ENCODE measurements at regions not wholly inside any gene's neighbourhood (a gene's known extent, or its start where the extent isn't known, plus 50 kb on each side); places are given as distances from the start of the nearest gene placed in this dataset.
A peak's percentile ranks its signal among the peaks of the same experiment; 100 is the strongest.

DNA sequence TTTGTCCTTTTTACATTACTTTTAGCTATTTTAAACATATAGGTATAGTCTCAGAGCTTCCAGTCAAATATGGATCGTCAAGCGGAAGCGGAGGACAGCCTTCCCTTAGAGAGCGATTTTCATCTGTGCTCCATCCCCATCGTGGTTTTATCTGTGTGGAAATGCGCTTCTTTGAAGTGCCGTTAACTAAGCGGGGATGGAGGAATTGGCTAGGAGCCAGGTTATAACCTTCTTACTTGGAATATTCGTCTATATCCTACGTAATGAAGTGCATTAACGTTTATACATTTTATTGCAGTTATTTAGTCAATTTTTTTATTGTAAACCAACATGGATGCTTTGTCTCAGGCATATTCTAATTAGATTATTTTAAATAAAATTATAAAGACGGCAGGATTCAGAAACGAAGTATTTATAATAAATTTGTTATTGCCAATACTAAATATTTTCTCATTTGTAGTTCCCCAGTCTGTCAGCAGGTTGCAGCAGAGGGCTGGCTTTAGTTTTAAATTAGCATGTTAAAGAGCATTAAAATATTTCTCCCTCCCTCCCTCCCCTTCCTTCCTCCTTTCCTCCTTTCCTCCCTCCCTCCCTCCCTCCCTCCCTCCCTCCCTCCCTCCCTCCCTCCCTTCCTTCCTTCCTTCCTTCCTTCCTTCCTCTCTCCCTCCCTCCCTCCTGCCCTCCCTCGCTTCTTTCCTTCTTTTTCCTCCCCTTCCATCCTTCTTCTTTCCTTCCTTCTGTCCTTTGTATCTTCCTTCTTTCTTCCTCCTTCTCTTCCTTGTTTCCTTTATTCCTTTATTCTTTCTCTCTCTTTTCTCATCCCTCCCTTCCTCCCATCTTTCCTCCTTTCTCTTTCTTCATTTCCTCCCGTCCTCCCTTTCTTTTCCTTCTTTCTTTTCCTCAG is 80.6 kb upstream of the DOCK10 start:
- TF ChIP-seq, protein P1, sequence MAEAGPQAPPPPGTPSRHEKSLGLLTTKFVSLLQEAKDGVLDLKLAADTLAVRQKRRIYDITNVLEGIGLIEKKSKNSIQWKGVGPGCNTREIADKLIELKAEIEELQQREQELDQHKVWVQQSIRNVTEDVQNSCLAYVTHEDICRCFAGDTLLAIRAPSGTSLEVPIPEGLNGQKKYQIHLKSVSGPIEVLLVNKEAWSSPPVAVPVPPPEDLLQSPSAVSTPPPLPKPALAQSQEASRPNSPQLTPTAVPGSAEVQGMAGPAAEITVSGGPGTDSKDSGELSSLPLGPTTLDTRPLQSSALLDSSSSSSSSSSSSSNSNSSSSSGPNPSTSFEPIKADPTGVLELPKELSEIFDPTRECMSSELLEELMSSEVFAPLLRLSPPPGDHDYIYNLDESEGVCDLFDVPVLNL (CRISPR knock-in tag; IDR thresholded peaks at IDR 0.05; ENCODE audit: borderline replicate concordance, low read depth) = no peak
- TF ChIP-seq, protein P2, sequence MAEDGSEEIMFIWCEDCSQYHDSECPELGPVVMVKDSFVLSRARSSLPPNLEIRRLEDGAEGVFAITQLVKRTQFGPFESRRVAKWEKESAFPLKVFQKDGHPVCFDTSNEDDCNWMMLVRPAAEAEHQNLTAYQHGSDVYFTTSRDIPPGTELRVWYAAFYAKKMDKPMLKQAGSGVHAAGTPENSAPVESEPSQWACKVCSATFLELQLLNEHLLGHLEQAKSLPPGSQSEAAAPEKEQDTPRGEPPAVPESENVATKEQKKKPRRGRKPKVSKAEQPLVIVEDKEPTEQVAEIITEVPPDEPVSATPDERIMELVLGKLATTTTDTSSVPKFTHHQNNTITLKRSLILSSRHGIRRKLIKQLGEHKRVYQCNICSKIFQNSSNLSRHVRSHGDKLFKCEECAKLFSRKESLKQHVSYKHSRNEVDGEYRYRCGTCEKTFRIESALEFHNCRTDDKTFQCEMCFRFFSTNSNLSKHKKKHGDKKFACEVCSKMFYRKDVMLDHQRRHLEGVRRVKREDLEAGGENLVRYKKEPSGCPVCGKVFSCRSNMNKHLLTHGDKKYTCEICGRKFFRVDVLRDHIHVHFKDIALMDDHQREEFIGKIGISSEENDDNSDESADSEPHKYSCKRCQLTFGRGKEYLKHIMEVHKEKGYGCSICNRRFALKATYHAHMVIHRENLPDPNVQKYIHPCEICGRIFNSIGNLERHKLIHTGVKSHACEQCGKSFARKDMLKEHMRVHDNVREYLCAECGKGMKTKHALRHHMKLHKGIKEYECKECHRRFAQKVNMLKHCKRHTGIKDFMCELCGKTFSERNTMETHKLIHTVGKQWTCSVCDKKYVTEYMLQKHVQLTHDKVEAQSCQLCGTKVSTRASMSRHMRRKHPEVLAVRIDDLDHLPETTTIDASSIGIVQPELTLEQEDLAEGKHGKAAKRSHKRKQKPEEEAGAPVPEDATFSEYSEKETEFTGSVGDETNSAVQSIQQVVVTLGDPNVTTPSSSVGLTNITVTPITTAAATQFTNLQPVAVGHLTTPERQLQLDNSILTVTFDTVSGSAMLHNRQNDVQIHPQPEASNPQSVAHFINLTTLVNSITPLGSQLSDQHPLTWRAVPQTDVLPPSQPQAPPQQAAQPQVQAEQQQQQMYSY (CRISPR knock-in tag; IDR thresholded peaks at IDR 0.05) = no peak
- TF ChIP-seq, protein P3, sequence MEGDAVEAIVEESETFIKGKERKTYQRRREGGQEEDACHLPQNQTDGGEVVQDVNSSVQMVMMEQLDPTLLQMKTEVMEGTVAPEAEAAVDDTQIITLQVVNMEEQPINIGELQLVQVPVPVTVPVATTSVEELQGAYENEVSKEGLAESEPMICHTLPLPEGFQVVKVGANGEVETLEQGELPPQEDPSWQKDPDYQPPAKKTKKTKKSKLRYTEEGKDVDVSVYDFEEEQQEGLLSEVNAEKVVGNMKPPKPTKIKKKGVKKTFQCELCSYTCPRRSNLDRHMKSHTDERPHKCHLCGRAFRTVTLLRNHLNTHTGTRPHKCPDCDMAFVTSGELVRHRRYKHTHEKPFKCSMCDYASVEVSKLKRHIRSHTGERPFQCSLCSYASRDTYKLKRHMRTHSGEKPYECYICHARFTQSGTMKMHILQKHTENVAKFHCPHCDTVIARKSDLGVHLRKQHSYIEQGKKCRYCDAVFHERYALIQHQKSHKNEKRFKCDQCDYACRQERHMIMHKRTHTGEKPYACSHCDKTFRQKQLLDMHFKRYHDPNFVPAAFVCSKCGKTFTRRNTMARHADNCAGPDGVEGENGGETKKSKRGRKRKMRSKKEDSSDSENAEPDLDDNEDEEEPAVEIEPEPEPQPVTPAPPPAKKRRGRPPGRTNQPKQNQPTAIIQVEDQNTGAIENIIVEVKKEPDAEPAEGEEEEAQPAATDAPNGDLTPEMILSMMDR (IDR thresholded peaks at IDR 0.05) = peak; percentile 32
- TF ChIP-seq NFYB (CRISPR knock-in tag; conservative IDR thresholded peaks at IDR 0.05; ENCODE audit: low read depth) = no peak
- TF ChIP-seq, protein P4, sequence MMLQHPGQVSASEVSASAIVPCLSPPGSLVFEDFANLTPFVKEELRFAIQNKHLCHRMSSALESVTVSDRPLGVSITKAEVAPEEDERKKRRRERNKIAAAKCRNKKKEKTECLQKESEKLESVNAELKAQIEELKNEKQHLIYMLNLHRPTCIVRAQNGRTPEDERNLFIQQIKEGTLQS (CRISPR knock-in tag; conservative IDR thresholded peaks at IDR 0.05) = no peak

Data from WTC11 (cell line).